HG03342 (cell line): ENCODE measurements at regions not wholly inside any gene's neighbourhood (a gene's known extent, or its start where the extent isn't known, plus 50 kb on each side); places are given as distances from the start of the nearest gene placed in this dataset.
"Not testable (repeated sequence)": the region's sequence is repeated elsewhere in the genome, so short reads cannot be mapped to it uniquely, and the experiment has no call there.

Source experiments
- ATAC-seq: cut with Tn5 transposase; IDR thresholded peaks from one replicate; pipeline ENCODE4 v1.9.1; 2021; ENCODE audit warnings: mild to moderate bottlenecking, moderate library complexity; ENCODE audit not compliant: unreplicated experiment

DNA sequence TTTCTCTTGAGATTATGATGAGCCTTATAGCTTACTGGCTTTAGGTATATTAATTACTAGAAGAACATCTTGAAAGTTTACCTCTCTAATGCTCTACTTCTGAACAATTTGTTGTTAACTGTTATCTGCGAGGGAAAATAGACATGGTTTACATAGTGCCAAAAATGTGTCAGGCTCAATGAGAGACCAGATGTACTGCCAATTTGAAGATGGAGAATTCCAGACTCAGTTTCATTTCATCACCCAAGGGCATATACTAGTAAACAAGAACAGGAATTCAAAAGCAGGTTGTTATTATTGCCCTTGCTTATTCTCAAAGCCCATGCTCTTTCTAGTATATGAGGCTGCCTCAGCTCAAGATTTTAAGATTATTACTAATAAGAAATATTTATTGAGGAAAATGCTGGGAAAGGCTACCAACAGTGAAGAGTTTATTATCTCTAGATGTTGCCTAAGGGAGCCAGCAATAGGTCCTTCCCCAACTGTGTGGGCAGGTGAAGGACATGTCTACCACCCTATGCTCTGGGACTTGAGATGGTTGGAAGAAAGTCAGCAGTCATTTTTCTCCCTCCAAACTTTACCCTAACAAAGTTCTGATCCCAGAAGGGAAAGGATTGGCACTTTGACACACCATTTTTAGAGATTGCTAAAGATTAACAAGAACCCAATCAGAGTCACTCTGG lies 792.7 kb downstream of the METTL4 start:
- ATAC-seq: no peak

DNA sequence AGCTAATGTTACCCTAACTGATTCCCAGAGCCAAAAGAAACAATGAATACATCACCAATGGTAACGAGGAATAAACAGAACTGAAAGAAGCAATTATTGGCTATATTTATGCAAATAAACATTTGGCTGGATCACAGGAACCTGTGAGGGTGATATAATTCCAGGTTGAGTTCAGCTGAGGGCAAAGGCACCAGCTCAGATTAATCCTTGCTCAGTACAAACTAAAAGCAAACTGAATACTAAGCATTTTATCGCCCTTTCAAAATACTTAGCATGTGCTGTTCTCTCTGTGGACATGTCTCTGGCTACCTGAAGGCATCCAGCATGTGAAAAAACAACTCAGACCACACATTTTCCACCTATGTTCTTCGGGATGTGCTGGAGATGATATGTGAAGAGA lies 791.7 kb downstream of the METTL4 start:
- no peak for ATAC-seq

- no peak for ATAC-seq
These were observed 787.2 kb downstream of the METTL4 start for GRCh38 chr18:1784113-1784512.

- not testable (repeated sequence) for ATAC-seq
These were observed 785.3 kb downstream of the METTL4 start for GRCh38 chr18:1785980-1786379.

- ATAC-seq: no peak
These were observed 774.7 kb downstream of the METTL4 start for GRCh38 chr18:1796636-1797035.

DNA sequence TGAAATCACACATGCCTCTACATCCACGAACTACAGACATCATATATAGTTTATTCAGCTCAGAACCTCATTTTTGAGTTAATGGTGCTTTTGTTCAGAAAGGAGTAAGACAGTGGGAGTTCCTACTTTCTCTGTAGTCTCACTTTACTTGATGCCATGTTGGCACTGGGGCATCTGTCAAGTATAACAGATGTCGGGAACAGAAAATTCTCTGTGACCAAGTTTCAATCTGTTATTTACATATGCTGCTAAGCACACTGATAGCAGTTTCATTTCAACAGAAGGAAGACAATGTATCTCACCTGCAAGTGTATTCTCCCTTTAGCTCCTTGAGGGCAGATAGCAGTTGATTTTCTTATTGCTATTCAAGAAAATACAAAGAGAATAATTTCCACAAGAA lies 774.1 kb downstream of the METTL4 start:
- ATAC-seq: no peak

GRCh38 chr18:1805521-1805920 lies 765.8 kb downstream of the METTL4 start:
- no peak for ATAC-seq

DNA sequence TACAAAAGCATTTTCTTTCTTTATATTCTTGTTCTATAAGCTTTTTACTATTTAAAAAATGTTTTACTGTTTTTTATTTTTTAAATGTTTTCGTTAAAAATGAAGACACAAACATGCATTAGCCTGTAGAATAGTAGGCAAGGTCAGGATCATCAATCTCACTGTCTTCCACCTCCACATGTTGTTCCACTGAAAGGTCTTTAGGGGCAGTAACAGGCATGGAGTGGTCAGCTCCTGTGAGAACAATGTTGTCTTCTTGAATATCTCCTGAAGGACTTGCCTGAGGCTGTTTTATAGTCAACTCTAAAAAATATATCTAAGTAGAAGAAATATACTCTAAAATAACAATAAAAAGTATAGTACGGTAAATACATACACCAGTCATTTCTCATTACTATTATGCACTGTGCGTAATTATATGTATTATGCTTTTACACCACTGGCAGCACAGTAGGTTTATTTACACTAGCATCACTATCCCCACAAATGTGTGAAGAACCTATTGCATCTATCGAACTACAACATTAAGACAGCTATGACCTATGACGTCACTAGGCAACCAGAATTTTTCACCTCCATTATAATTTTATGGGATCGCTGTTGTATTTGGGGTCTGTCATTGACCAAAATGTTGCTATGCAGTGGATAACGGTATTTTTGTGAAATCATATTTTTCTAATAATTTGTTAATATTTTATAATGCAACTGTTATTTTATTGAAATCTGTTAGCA lies 764.3 kb downstream of the METTL4 start:
- no peak for ATAC-seq

DNA sequence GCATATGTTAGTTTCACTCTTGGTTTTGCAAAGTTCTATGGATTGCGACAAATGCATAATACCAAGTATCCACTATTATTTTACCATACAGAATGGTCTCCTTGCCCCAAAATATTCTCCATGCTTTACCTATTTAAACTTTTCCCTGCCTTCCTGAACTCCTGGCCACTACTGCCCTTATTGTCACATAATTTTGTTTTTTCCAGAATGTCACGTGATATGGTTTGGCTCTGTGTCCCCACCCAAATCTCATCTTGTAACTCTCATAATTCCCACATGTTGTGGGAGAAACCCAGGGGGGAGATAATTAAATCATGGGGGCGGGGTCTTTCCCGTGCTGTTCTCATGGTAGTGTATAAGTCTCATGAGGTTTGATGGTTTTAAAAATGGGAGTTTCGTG lies 760.0 kb downstream of the METTL4 start:
- ATAC-seq: no peak

DNA sequence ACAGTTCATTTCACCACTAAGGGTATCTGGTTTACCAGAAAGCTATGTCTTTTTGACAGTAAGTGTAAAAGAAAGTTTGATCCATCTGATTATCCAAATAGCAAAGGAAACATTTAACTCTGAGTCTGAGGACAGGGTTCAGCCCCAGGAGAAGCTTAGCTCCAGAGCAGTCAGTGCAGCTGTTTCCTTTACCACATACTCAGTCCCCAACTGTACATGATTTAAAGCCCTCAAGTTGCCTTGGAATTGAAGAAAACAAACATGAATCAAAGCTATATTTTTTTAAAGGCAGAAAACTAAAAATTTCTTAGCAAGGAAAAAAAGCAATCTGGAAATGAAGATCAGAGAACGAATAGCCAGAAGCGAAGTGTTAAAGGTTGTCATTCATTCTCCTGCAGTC lies 746.0 kb downstream of the METTL4 start:
- no peak for ATAC-seq

GRCh38 chr18:1840878-1841277 lies 730.4 kb downstream of the METTL4 start:
- no peak for ATAC-seq

DNA sequence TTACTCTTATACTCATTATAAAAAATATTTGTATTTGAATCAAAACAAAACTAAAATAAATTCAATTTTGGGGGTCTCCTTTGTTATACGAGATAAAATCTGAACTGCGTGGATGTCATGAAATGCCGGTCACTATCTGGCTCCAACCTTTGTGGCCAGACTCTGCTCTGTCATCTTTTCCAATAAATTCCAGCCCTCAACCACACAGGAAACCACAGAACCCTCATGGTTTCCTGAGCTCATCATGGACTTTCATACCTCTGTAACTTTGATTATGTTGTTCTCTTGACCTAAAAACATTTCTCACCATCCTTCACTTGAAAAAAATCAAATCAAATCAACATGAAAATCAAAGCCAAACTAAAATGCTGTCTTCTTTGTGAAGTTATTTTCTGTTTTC lies 724.7 kb downstream of the METTL4 start:
- ATAC-seq: no peak

GRCh38 chr18:1848716-1849115 lies 722.6 kb downstream of the METTL4 start:
- ATAC-seq: no peak

DNA sequence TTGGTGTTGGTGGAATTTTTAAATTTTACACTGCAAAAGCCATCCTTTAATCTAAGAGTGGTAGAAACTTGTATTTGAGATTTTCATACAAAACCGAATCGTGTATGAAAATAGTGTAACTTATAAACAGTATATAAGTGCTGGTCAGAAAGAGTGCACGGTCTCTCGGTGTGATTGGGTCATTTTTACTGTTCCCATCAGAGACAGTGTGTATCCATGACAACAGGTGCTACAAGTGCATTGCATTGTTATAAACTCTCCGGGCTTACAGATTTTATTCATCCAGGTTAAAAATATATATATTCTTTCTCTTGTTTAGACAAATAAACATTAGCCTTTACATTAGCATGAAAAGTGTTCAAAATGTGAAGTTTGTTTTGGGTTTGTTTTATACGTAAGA lies 721.9 kb downstream of the METTL4 start:
- ATAC-seq: no peak

DNA sequence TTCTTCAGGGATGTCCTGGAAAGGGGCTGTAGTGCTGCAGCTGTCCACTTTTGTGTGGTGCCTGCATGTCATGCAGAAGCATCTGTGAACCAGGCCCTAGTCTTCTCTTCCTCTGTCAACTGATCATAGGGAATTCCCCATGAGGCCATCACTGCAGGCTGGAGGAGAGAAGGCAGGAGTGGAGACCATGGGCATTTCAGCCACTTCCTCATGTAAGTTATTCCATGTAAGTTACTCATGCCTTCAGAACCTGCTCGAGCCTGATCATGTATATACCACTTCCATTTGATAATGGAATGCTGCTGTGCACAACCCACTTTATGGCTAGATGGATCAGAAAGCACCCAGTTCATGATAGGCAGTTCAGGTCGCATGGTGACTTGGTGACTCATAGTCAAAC lies 714.0 kb downstream of the METTL4 start:
- not testable (repeated sequence) for ATAC-seq

DNA sequence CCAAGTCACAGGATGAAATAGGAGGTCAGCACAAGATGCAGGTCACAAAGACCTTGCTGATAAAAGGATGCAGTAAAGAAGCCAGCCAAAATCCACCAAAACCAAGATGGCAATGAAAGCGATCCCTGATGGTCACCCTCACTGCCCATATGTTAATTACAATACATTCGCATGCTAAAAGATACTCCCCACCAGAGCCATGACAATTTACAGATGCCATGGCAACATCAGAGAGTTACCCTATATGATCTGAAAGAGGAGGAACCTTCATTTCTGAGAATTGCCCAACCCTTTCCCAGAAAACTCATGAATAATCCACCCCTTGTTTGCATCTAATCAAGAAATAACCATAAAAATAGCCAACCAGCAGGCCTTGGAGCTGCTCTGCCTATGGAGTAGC lies 709.8 kb downstream of the METTL4 start:
- ATAC-seq: no peak

GRCh38 chr18:1865869-1866268 lies 705.4 kb downstream of the METTL4 start:
- no peak for ATAC-seq

DNA sequence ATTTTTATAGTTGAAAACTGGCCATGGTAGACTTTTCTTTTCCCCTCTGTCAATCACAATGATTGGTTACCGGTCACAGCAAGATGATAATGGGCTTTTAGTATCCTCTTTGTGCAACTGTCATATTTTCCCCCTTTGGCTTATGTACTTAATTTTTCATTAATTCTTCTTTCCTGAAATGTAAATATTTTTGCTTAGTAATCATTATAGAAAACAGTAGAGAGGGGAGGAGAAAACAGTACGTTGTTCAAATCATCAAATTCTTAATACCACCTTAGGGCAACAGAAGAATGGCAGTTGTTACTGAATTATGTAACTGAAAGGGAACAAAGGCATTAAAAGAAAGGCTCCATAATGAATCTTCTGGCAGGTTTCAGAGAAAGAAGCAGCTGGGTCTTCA lies 699.0 kb downstream of the METTL4 start:
- ATAC-seq: no peak

- no peak for ATAC-seq
These were observed 696.1 kb downstream of the METTL4 start for GRCh38 chr18:1875219-1875618.

DNA sequence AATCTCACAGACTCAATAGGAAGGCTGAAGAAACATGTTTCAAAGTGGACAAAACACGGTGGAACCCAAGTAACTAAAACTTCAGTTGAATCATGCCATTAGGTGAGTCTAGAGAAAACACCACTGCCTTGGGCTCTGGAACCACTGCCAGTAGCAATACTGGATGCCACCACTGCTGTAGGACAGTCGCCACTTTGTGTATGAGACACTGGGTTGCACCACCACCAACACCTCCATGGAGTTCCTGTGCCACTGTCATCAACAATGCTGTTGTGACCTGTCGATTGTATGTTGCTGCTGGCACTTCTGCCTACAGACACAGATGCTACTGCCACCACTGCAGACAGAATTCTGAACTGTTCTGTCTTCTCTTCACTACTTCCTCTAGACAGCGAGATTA lies 686.7 kb downstream of the METTL4 start:
- ATAC-seq: no peak

GRCh38 chr18:1891641-1892040 lies 679.7 kb downstream of the METTL4 start:
- ATAC-seq: no peak

- no peak for ATAC-seq
These were observed 679.1 kb downstream of the METTL4 start for GRCh38 chr18:1892191-1892590.
